CD14-positive monocyte (primary cell): ENCODE measurements at regions not wholly inside any gene's neighbourhood (a gene's known extent, or its start where the extent isn't known, plus 50 kb on each side); places are given as distances from the start of the nearest gene placed in this dataset.
"Not testable (repeated sequence)": the region's sequence is repeated elsewhere in the genome, so short reads cannot be mapped to it uniquely, and the experiment has no call there.

ENCODE experiments used
- DNase-seq, 3 donors: peaks; one replicate each; pipeline ENCODE4 v3.0.0-alpha.2; 2011 to 2022
- H2AFZ ChIP-seq: 2 replicates; pipeline ENCODE4 v1.6.0; 2012; ENCODE audit warnings: mild to moderate bottlenecking, low read depth, low read length, inconsistent platforms; ENCODE audit not compliant: insufficient read depth, poor library complexity, severe bottlenecking
- H3K27ac ChIP-seq, 2 donors: 1 replicate in 1 of 2; 2 replicates in 1 of 2; pipeline ENCODE4 v1.5.1; 2012 to 2013; ENCODE audit warnings: low read length in 2 of 2, control low read depth in 1 of 2, inconsistent platforms in 1 of 2, low read depth in 1 of 2, mild to moderate bottlenecking in 1 of 2
- H3K27me3 ChIP-seq, 2 donors: one replicate each; pipeline versions ENCODE4 v1.6.0 to v1.6.1; 2011 to 2013; ENCODE audit warnings: low read length in 2 of 2; ENCODE audit not compliant: control insufficient read depth in 2 of 2, insufficient read depth in 2 of 2
- H3K36me3 ChIP-seq, 2 donors: replicated peaks in 1 of 2; 1 replicate in 1 of 2; 2 replicates in 1 of 2; pipeline versions ENCODE4 v1.5.1 to v1.6.1; 2012 to 2013; ENCODE audit warnings: low read length in 2 of 2, control low read depth in 1 of 2, inconsistent platforms in 1 of 2, mild to moderate bottlenecking in 1 of 2; ENCODE audit not compliant: insufficient read depth in 2 of 2, control insufficient read depth in 1 of 2
- H3K4me1 ChIP-seq, 2 donors: 1 replicate in 1 of 2; 2 replicates in 1 of 2; pipeline versions ENCODE4 v1.5.1 to v1.6.1; 2012 to 2013; ENCODE audit warnings: low read length in 2 of 2, control low read depth in 1 of 2, inconsistent platforms in 1 of 2, mild to moderate bottlenecking in 1 of 2, moderate library complexity in 1 of 2; ENCODE audit not compliant: insufficient read depth in 2 of 2, control insufficient read depth in 1 of 2
- H3K4me2 ChIP-seq: replicated peaks from 2 replicates; pipeline ENCODE3; 2012; ENCODE audit warnings: low read length, moderate library complexity, mild to moderate bottlenecking; ENCODE audit not compliant: poor library complexity, severe bottlenecking; ENCODE audit errors: extremely low read depth
- H3K4me3 ChIP-seq, 3 experiments: fragments of 200-600 bp in 1 of 3; sonication (generic) in 1 of 3; replicated peaks in 1 of 3; 1 replicate in 2 of 3; 2 replicates in 1 of 3; pipeline ENCODE4 v1.5.1; 2011 to 2013; ENCODE audit warnings: low read length in 3 of 3, mild to moderate bottlenecking in 3 of 3, control low read depth in 2 of 3, low read depth in 2 of 3, inconsistent platforms in 1 of 3, moderate library complexity in 1 of 3
- H3K79me2 ChIP-seq: 2 replicates; pipeline ENCODE4 v1.6.0; 2012; ENCODE audit warnings: mild to moderate bottlenecking, control low read depth, inconsistent platforms, low read length, moderate library complexity; ENCODE audit not compliant: insufficient read depth
- H3K9ac ChIP-seq: 2 replicates; pipeline ENCODE4 v1.6.0; 2017; ENCODE audit warnings: low read length, mild to moderate bottlenecking; ENCODE audit not compliant: insufficient read depth, poor library complexity, severe bottlenecking
- H3K9me3 ChIP-seq, 2 donors: replicated peaks in 1 of 2; 1 replicate in 1 of 2; 2 replicates in 1 of 2; pipeline versions ENCODE4 v1.5.1 to v1.6.1; 2012 to 2013; ENCODE audit warnings: low read length in 2 of 2, control low read depth in 1 of 2; ENCODE audit not compliant: control insufficient read depth in 1 of 2, insufficient read depth in 1 of 2
- H4K20me1 ChIP-seq: 2 replicates; pipeline ENCODE4 v1.6.0; 2012; ENCODE audit warnings: mild to moderate bottlenecking, low read length, control low read depth, moderate library complexity; ENCODE audit not compliant: insufficient read depth
- H3K27ac Mint-ChIP-seq, 7 donors: one replicate each; pipeline ENCODE4 v1.8.0; 2020; ENCODE audit warnings: mild to moderate bottlenecking in 7 of 7, mixed read lengths in 7 of 7, moderate library complexity in 6 of 7, inconsistent platforms in 2 of 7
- H3K27me3 Mint-ChIP-seq, 3 donors: one replicate each; pipeline ENCODE4 v1.8.0; 2021 to 2022; ENCODE audit warnings: low read depth in 3 of 3, mild to moderate bottlenecking in 3 of 3, mixed read lengths in 3 of 3, moderate library complexity in 3 of 3, inconsistent platforms in 1 of 3
- H3K36me3 Mint-ChIP-seq, 2 donors: one replicate each; pipeline ENCODE4 v1.8.0; 2020; ENCODE audit warnings: mixed read lengths in 2 of 2, inconsistent platforms in 1 of 2, mild to moderate bottlenecking in 1 of 2
- H3K4me1 Mint-ChIP-seq: one replicate; pipeline ENCODE4 v1.8.0; 2020; ENCODE audit warnings: mild to moderate bottlenecking, mixed read lengths
- H3K4me3 Mint-ChIP-seq, 2 donors: one replicate each; pipeline ENCODE4 v1.8.0; 2020; ENCODE audit warnings: mild to moderate bottlenecking in 2 of 2, mixed read lengths in 2 of 2, moderate library complexity in 1 of 2
- H3K9me3 Mint-ChIP-seq, 7 donors: one replicate each; pipeline ENCODE4 v1.8.0; 2020 to 2022; ENCODE audit warnings: mixed read lengths in 7 of 7, mild to moderate bottlenecking in 6 of 7, moderate library complexity in 6 of 7, inconsistent platforms in 2 of 7
- CTCF ChIP-seq: fragments of 200-600 bp; IDR thresholded peaks from one replicate; pipeline ENCODE4 v1.8.0; 2022; ENCODE audit warnings: antibody characterized with exemption, mild to moderate bottlenecking
- WGBS: methylation state at CpG from one replicate; pipeline ENCODE4 v1.1.5; 2013; ENCODE audit warnings: missing lambda C conversion rate; ENCODE audit not compliant: insufficient coverage; 5-methylcytosine and 5-hydroxymethylcytosine counted together
- intact Hi-C, 2 donors: fragments of 100-400 bp; cut with micrococcal nuclease; formaldehyde crosslinking; loops; one replicate each; pipeline versions ENCODE4 v1.15.0 to v1.15.1; 2023

- H3K27me3 ChIP-seq, H3K27ac Mint-ChIP-seq, H3K9me3 ChIP-seq, H3K79me2 ChIP-seq, H3K9ac ChIP-seq, DNase-seq, H3K4me3 Mint-ChIP-seq, H3K27ac ChIP-seq, H3K9me3 Mint-ChIP-seq, H3K4me1 Mint-ChIP-seq, H3K4me3 ChIP-seq, H3K36me3 ChIP-seq, H4K20me1 ChIP-seq, intact Hi-C loops, H3K36me3 Mint-ChIP-seq, H3K4me1 ChIP-seq, H2AFZ ChIP-seq, H3K4me2 ChIP-seq: not testable (repeated sequence)
- peaks cover 7 to 24% (median 23%) of the 10 kb centered on the region in 3 donors for H3K27me3 Mint-ChIP-seq
- 89% methylated on average over 6 of the region's 14 CpGs for WGBS
Measured at GRCh38 chr2:47697681-47698435, 85.1 kb upstream of the MSH6 start.

GRCh38 chr2:47697000-47697601 lies 85.8 kb upstream of the MSH6 start:
- Mint-ChIP-seq H3K27me3 (peaks cover 7 to 26% (median 23%) of the 10 kb centered on the region in 3 donors), H3K36me3 (no peaks in the 10 kb centered on the region), H3K4me3 (no peak overlapping the region), H3K27ac (no peak overlapping the region), H3K4me1 (no peaks in the 10 kb centered on the region), H3K9me3 (peaks cover 0 to 9% (median 3%) of the 10 kb centered on the region in 7 donors)
- no peak overlapping the region for H3K27ac ChIP-seq
- no peaks in the 10 kb centered on the region for H3K9me3 ChIP-seq
- DNase-seq = no peak
- no peaks in the 10 kb centered on the region for H3K36me3 ChIP-seq
- no peak overlapping the region for H3K4me2 ChIP-seq
- H3K27me3 ChIP-seq = peaks cover 0 to 2% of the 10 kb centered on the region in 2 donors
- H4K20me1 ChIP-seq = no peaks in the 10 kb centered on the region
- no peak overlapping the region for H3K4me3 ChIP-seq
- intact Hi-C loops = no loop called here
- no peaks in the 10 kb centered on the region for H3K79me2 ChIP-seq
- WGBS = 89% methylated on average over 7 of the region's 12 CpGs
- TF ChIP-seq CTCF = no peak
- no peak overlapping the region for H3K9ac ChIP-seq
- no peak overlapping the region for H2AFZ ChIP-seq
- H3K4me1 ChIP-seq = no peaks in the 10 kb centered on the region
